Panc1 (cell line): ENCODE measurements at regions not wholly inside any gene's neighbourhood (a gene's known extent, or its start where the extent isn't known, plus 50 kb on each side); places are given as distances from the start of the nearest gene placed in this dataset.

Experiments used
- ATAC-seq: fragments of 200-7000 bp; cut with Tn5 transposase; 2 replicates; pipeline ENCODE4 v1.9.1; 2020; ENCODE audit warnings: mild to moderate bottlenecking, moderate library complexity
- BruUV-seq: library from RNA; stranded (reverse); fragments of 400-500 nt; replicated peaks from 2 replicates; lab custom pipeline; 2021; lab: Mats Ljungman, UMichigan
- CTCF ChIA-PET: fragments of 300-600 bp; sonication (Branson Sonifier 250); formaldehyde crosslinking; loops from one replicate; lab custom pipeline; 2022; ENCODE audit warnings: antibody characterized with exemption; lab: Charles Lee
- POLR2A ChIA-PET: fragments of 300-600 bp; sonication (Branson Sonifier 250); formaldehyde crosslinking; loops from one replicate; lab custom pipeline; 2022; ENCODE audit warnings: antibody characterized with exemption; lab: Charles Lee
- DNase-seq: peaks from one replicate; pipeline ENCODE4 v3.0.0-alpha.2; 2010; ENCODE audit warnings: low read depth, low spot score
- H3K27ac ChIP-seq: 2 replicates; pipeline ENCODE4 v1.5.1; 2011; ENCODE audit warnings: mild to moderate bottlenecking, low read length, inconsistent platforms
- H3K27me3 ChIP-seq: fragments of 200-500 bp; sonication (Bioruptor generic); 2 replicates; pipeline ENCODE4 v1.6.0; 2014; ENCODE audit warnings: low read length, inconsistent platforms; ENCODE audit not compliant: control insufficient read depth, insufficient read depth
- H3K36me3 ChIP-seq: fragments of 200-500 bp; sonication (Bioruptor generic); 2 replicates; pipeline ENCODE4 v1.5.1; 2014; ENCODE audit warnings: inconsistent platforms, mild to moderate bottlenecking, low read length, moderate library complexity; ENCODE audit not compliant: control insufficient read depth, insufficient read depth
- H3K4me1 ChIP-seq: 2 replicates; pipeline ENCODE4 v1.5.1; 2011; ENCODE audit warnings: inconsistent platforms, mild to moderate bottlenecking, low read length, moderate library complexity; ENCODE audit not compliant: control insufficient read depth, insufficient read depth
- H3K4me3 ChIP-seq, 2 experiments: 2 replicates each; pipeline ENCODE4 v1.5.1; 2011 to 2012; ENCODE audit warnings: low read depth in 2 of 2, low read length in 2 of 2, mild to moderate bottlenecking in 2 of 2, inconsistent platforms in 1 of 2, moderate library complexity in 1 of 2
- H3K9me3 ChIP-seq: fragments of 200-500 bp; sonication (Bioruptor generic); 2 replicates; pipeline ENCODE4 v1.5.1; 2014; ENCODE audit warnings: low read depth, mild to moderate bottlenecking, inconsistent platforms, low read length, moderate library complexity; ENCODE audit not compliant: control insufficient read depth, insufficient read depth
- CTCF ChIP-seq: fragments of 450-650 bp; IDR thresholded peaks from 2 replicates; pipeline ENCODE4 v1.5.1; 2017; ENCODE audit warnings: mild to moderate bottlenecking
- POLR2AphosphoS5 ChIP-seq: IDR thresholded peaks from 2 replicates; pipeline ENCODE4 v1.6.1; 2012; ENCODE audit warnings: mild to moderate bottlenecking, low read depth, low read length, moderate library complexity
- REST ChIP-seq, 2 experiments: IDR thresholded peaks; 2 replicates each; pipeline ENCODE4 v1.6.1; 2011 to 2012; ENCODE audit warnings: low read depth in 2 of 2, control low read depth in 1 of 2, low read length in 1 of 2, mild to moderate bottlenecking in 1 of 2, moderate library complexity in 1 of 2; ENCODE audit not compliant: insufficient read depth in 1 of 2
- SIN3A ChIP-seq: IDR thresholded peaks from 2 replicates; pipeline ENCODE4 v1.6.1; 2012; ENCODE audit warnings: low read depth, mild to moderate bottlenecking, low read length, moderate library complexity, borderline replicate concordance; ENCODE audit not compliant: insufficient read depth
- TCF7L2 ChIP-seq: IDR thresholded peaks from 2 replicates; pipeline ENCODE4 v1.6.1; 2011; ENCODE audit warnings: mild to moderate bottlenecking, low read depth, low read length, inconsistent platforms
- in situ Hi-C: cut with HindIII; loops from 2 replicates; pipeline ENCODE4 v1.10.0; 2016; ENCODE audit warnings: low sequenced_read_pairs, low pct_unique_long_range_greater_than_20kb
- intact Hi-C: fragments of 100-400 bp; cut with micrococcal nuclease; formaldehyde crosslinking; loops from one replicate; pipeline ENCODE4 v1.10.0; 2022; ENCODE audit not compliant: unreplicated experiment

- ATAC-seq (no peak), DNase-seq (no peak)
- no peaks in the 10 kb centered on the region for H3K9me3 ChIP-seq
- no peaks in the 10 kb centered on the region for H3K36me3 ChIP-seq
- no peaks in the 10 kb centered on the region for H3K27me3 ChIP-seq
- no peak overlapping the region for H3K27ac ChIP-seq
- POLR2A ChIA-PET, result no interaction called here
- H3K4me1 ChIP-seq, result no peaks in the 10 kb centered on the region
- H3K4me3 ChIP-seq, result no peak overlapping the region
- CTCF ChIA-PET, result no interaction called here
- no TSS peak for BruUV-seq
- intact Hi-C loops (no loop called here), in situ Hi-C loops (no loop called here)
- no peak for TF ChIP-seq POLR2AphosphoS5
- no peak for TF ChIP-seq TCF7L2
- no peak for TF ChIP-seq SIN3A
- TF ChIP-seq CTCF, result no peak
- TF ChIP-seq REST (IDR thresholded peaks at IDR 0.05; ENCODE audit: insufficient read depth in 1 of 2, low read depth in 2 of 2, low read length in 1 of 2), result no peak
Observed at GRCh38 chr11:128198216-128198772, 389.1 kb downstream of the ETS1 start.

DNA sequence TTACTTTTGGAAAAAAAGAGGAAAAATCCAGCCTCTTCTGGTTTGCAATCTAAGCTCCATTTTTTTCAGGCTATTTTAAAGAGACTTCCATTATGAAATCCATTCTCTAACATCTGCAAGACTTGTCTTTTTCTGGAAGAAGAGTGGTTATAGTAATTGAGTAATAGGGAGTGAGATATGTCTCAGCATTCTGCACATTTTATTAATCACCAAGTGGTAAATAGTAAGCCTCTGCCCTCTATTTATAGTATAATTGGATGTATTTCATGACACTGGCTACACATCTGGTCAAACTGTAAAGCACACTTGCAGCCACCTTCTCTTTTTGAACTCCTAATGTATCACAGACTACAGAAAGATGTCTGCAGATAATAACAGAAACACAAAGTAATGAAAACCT is 391.1 kb downstream of the ETS1 start:
- intact Hi-C loops, result no loop called here
- POLR2A ChIA-PET, result no interaction called here
- H3K36me3 ChIP-seq, result no peaks in the 10 kb centered on the region
- H3K4me3 ChIP-seq, result no peak overlapping the region
- no TSS peak for BruUV-seq
- DNase-seq (no peak), ATAC-seq (no peak)
- H3K27ac ChIP-seq, result no peak overlapping the region
- H3K4me1 ChIP-seq, result no peaks in the 10 kb centered on the region
- CTCF ChIA-PET, result no interaction called here
- no peaks in the 10 kb centered on the region for H3K27me3 ChIP-seq
- in situ Hi-C loops, result no loop called here
- no peaks in the 10 kb centered on the region for H3K9me3 ChIP-seq
- no peak for TF ChIP-seq CTCF
- TF ChIP-seq SIN3A, result no peak
- TF ChIP-seq TCF7L2, result no peak
- no peak for TF ChIP-seq POLR2AphosphoS5
- no peak for TF ChIP-seq REST (IDR thresholded peaks at IDR 0.05; ENCODE audit: insufficient read depth in 1 of 2, low read depth in 2 of 2, low read length in 1 of 2)
